CD4-positive, alpha-beta T cell treated with Interleukin-15 for 1 hour (primary cell): ENCODE measurements at regions not wholly inside any gene's neighbourhood (a gene's known extent, or its start where the extent isn't known, plus 50 kb on each side); places are given as distances from the start of the nearest gene placed in this dataset.

Source experiments
- DNase-seq: peaks from one replicate; pipeline ENCODE4 v3.0.0-alpha.2; 2020

- DNase-seq = no peak
These were observed 253.8 kb downstream of the TNS1 start for GRCh38 chr2:217749008-217749407.

GRCh38 chr2:217746808-217747207 is 256.0 kb downstream of the TNS1 start:
- DNase-seq = no peak

GRCh38 chr2:217743966-217744761 is 258.6 kb downstream of the TNS1 start:
- no peak for DNase-seq

GRCh38 chr2:217743407-217743806 is 259.4 kb downstream of the TNS1 start:
- DNase-seq = no peak

- DNase-seq = no peak
These were observed 260.0 kb downstream of the TNS1 start for GRCh38 chr2:217742841-217743240.

GRCh38 chr2:217742276-217742675 is 260.5 kb downstream of the TNS1 start:
- DNase-seq = no peak

GRCh38 chr2:217741381-217741955 is 261.3 kb downstream of the TNS1 start:
- DNase-seq = no peak

GRCh38 chr2:217740756-217741155 is 262.0 kb downstream of the TNS1 start:
- no peak for DNase-seq

- no peak for DNase-seq
These were observed 262.6 kb downstream of the TNS1 start for GRCh38 chr2:217740178-217740577.

GRCh38 chr2:217739741-217740140 is 263.1 kb downstream of the TNS1 start:
- no peak for DNase-seq

GRCh38 chr2:217738061-217738460 is 264.7 kb downstream of the TNS1 start:
- no peak for DNase-seq

GRCh38 chr2:217736776-217737550 is 265.8 kb downstream of the TNS1 start:
- DNase-seq = no peak

- DNase-seq = no peak
These were observed 266.9 kb downstream of the TNS1 start for GRCh38 chr2:217735899-217736298.

- no peak for DNase-seq
These were observed 267.8 kb downstream of the TNS1 start for GRCh38 chr2:217735034-217735433.

GRCh38 chr2:217733461-217733860 is 269.3 kb downstream of the TNS1 start:
- DNase-seq = no peak

- DNase-seq = no peak
These were observed 269.8 kb downstream of the TNS1 start for GRCh38 chr2:217732992-217733391.

- no peak for DNase-seq
These were observed 271.0 kb downstream of the TNS1 start for GRCh38 chr2:217731805-217732204.

GRCh38 chr2:217729421-217730053 is 273.3 kb downstream of the TNS1 start:
- no peak for DNase-seq

GRCh38 chr2:217727801-217728200 is 275.0 kb downstream of the TNS1 start:
- no peak for DNase-seq

GRCh38 chr2:217725409-217725808 is 277.4 kb downstream of the TNS1 start:
- no peak for DNase-seq

- DNase-seq = no peak
These were observed 278.3 kb downstream of the TNS1 start for GRCh38 chr2:217724471-217724870.

- DNase-seq = no peak
These were observed 278.8 kb downstream of the TNS1 start for GRCh38 chr2:217723981-217724380.

- DNase-seq = no peak
These were observed 279.8 kb downstream of the TNS1 start for GRCh38 chr2:217722883-217723472.
